HepG2 (cell line): ENCODE measurements at regions not wholly inside any gene's neighbourhood (a gene's known extent, or its start where the extent isn't known, plus 50 kb on each side); places are given as distances from the start of the nearest gene placed in this dataset.

Source experiments
- ATF3 ChIP-seq: sonication (generic); formaldehyde crosslinking; IDR thresholded peaks from 2 replicates; pipeline ENCODE4 v1.4.0; 2020; ENCODE audit warnings: missing genetic modification reagents
- CTCF ChIP-seq: sonication (generic); formaldehyde crosslinking; IDR thresholded peaks from 2 replicates; pipeline ENCODE4 v1.5.0; 2020; ENCODE audit warnings: mild to moderate bottlenecking, missing genetic modification reagents, moderate library complexity
- ELF1 ChIP-seq: sonication (generic); formaldehyde crosslinking; IDR thresholded peaks from 2 replicates; pipeline ENCODE4 v1.4.0; 2020; ENCODE audit warnings: missing genetic modification reagents
- EZH2 ChIP-seq: conservative IDR thresholded peaks from 2 replicates; pipeline ENCODE4 v1.6.1; 2012; ENCODE audit warnings: mild to moderate bottlenecking, low read depth, low read length, moderate library complexity
- NCOR1 ChIP-seq: fragments of 200-600 bp; sonication (generic); IDR thresholded peaks from 2 replicates; pipeline ENCODE4 v1.7.0; 2017; ENCODE audit warnings: antibody characterized with exemption, low read length, borderline replicate concordance
- NFIC ChIP-seq: IDR thresholded peaks from 2 replicates; pipeline ENCODE4 v1.6.1; 2012; ENCODE audit warnings: mild to moderate bottlenecking, low read length, inconsistent platforms
- PREB ChIP-seq: sonication (generic); formaldehyde crosslinking; IDR thresholded peaks from 2 replicates; pipeline ENCODE4 v1.4.0; 2020; ENCODE audit warnings: missing genetic modification reagents
- STAT6 ChIP-seq: sonication (generic); formaldehyde crosslinking; IDR thresholded peaks from 2 replicates; pipeline ENCODE4 v1.4.0; 2020; ENCODE audit warnings: missing genetic modification reagents, mild to moderate bottlenecking, borderline replicate concordance
- TAF1 ChIP-seq: sonication (generic); formaldehyde crosslinking; IDR thresholded peaks from 2 replicates; pipeline ENCODE4 v1.4.0; 2020; ENCODE audit warnings: missing genetic modification reagents
- TCF7 ChIP-seq: sonication (generic); IDR thresholded peaks from 2 replicates; pipeline ENCODE4 v1.6.1; 2016; ENCODE audit warnings: antibody characterized with exemption, low read depth
- YY1 ChIP-seq: IDR thresholded peaks from 2 replicates; pipeline ENCODE4 v1.6.1; 2011; ENCODE audit warnings: low read length, low read depth, moderate library complexity, mild to moderate bottlenecking; ENCODE audit not compliant: insufficient read depth, insufficient replicate concordance
- ZNF275 ChIP-seq: sonication (generic); formaldehyde crosslinking; IDR thresholded peaks from 2 replicates; pipeline ENCODE4 v1.8.0; 2022; ENCODE audit warnings: missing genetic modification reagents, mild to moderate bottlenecking, inconsistent platforms, borderline replicate concordance

GRCh38 chr5:152205804-152206203 is 199.3 kb downstream of the NMUR2 start:
- TF ChIP-seq STAT6 (no peak), TCF7 (no peak), NFIC (no peak), NCOR1 (no peak), CTCF (CRISPR knock-in tag) (no peak), TAF1 (CRISPR knock-in tag) (no peak), ATF3 (CRISPR knock-in tag) (no peak), PREB (no peak), ZNF275 (no peak), YY1 (no peak), ELF1 (CRISPR knock-in tag) (no peak), EZH2 (no peak)
